SJSA1 (cell line): ENCODE measurements at regions not wholly inside any gene's neighbourhood (a gene's known extent, or its start where the extent isn't known, plus 50 kb on each side); places are given as distances from the start of the nearest gene placed in this dataset.
"Not testable (repeated sequence)": the region's sequence is repeated elsewhere in the genome, so short reads cannot be mapped to it uniquely, and the experiment has no call there.

Source experiments
- DNase-seq, 2 experiments: peaks; one replicate each; pipeline ENCODE4 v3.0.0-alpha.2; 2015 to 2020; ENCODE audit warnings: low spot score in 2 of 2, low read depth in 1 of 2
- H3K27ac ChIP-seq: fragments of 250-450 bp; sonication (Bioruptor Pico); 2 replicates; pipeline ENCODE4 v1.5.1; 2020; ENCODE audit warnings: mild to moderate bottlenecking, moderate library complexity
- H3K27me3 ChIP-seq: fragments of 250-450 bp; sonication (Bioruptor Pico); replicated peaks from 2 replicates; pipeline ENCODE4 v1.5.1; 2020; ENCODE audit warnings: mild to moderate bottlenecking, moderate library complexity
- H3K36me3 ChIP-seq: fragments of 250-450 bp; sonication (Bioruptor Pico); 2 replicates; pipeline ENCODE4 v1.5.1; 2020; ENCODE audit warnings: mild to moderate bottlenecking
- H3K4me1 ChIP-seq: fragments of 250-450 bp; sonication (Bioruptor Pico); replicated peaks from 2 replicates; pipeline ENCODE4 v1.6.1; 2021; ENCODE audit warnings: mild to moderate bottlenecking
- H3K4me3 ChIP-seq: fragments of 250-450 bp; sonication (Bioruptor Pico); 2 replicates; pipeline ENCODE4 v1.5.1; 2020; ENCODE audit warnings: mild to moderate bottlenecking
- H3K9me3 ChIP-seq: fragments of 250-450 bp; sonication (Bioruptor Pico); replicated peaks from 2 replicates; pipeline ENCODE4 v1.5.1; 2020; ENCODE audit warnings: mild to moderate bottlenecking

DNA sequence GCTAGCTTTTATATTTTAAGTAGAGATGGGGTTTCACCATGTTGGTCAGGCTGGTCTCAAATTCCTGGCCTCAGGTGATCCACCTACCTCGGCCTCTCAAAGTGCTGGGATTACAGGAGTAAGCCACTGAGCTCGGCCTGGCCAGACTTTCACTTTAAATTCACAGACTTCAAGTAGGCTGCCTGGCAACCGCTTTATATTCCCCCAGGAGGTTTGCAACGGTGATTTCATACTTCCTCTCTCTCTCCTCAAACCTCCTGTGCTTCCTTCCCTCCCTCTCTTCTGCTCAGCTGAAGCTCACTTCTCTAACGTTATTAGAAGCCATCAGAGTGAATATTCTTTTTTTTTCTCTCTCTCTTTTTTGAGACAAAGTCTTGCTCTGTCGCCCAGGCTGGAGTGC, 118.8 kb downstream of the SEPTIN7 start:
- not testable (repeated sequence) for H3K27me3 ChIP-seq, H3K36me3 ChIP-seq, H3K4me3 ChIP-seq, H3K27ac ChIP-seq, DNase-seq, H3K4me1 ChIP-seq, H3K9me3 ChIP-seq

DNA sequence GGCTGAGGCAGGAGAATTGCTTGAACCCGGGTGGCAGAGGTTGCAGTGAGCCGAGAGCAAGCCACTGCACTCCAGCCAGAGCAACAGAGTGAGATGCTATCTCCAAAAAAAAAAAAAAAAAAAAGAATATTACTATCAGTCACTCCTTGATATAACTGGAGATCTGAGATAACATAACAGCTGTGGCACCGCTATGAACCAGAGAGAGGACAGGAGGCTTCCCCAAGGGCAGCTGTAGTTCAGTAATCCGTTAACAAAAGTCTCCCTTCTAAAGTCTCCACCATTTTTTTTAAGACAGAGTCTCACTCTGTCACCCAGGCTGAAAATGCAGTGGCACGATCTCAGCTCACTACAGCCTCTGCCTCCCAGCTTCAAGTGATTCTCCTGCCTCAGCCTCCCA, 120.5 kb downstream of the SEPTIN7 start:
- H3K36me3 ChIP-seq, H3K4me3 ChIP-seq, H3K27me3 ChIP-seq, DNase-seq, H3K27ac ChIP-seq, H3K9me3 ChIP-seq, H3K4me1 ChIP-seq: not testable (repeated sequence)

DNA sequence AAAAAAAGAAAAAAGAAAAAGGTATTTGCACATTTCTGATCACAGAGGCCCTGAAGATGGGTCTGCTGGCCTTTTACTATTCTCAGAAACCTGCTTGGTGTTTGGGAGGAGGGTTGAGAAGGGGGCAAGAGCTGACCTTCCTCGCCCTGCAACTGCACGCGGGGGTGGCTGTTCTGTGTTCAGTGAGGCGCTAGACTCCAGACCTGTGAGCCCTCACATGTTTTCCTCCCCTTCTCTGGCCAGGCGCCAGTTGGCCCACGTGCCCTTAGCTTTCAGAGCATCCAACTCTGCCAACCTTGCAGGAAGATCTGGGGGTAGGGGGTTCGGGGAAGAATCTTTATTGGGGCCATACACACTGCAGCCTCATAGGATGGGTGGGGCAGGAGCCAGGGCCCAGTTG, 123.8 kb downstream of the SEPTIN7 start:
- not testable (repeated sequence) for H3K4me3 ChIP-seq, H3K4me1 ChIP-seq, H3K27me3 ChIP-seq, H3K27ac ChIP-seq, H3K36me3 ChIP-seq, H3K9me3 ChIP-seq, DNase-seq

DNA sequence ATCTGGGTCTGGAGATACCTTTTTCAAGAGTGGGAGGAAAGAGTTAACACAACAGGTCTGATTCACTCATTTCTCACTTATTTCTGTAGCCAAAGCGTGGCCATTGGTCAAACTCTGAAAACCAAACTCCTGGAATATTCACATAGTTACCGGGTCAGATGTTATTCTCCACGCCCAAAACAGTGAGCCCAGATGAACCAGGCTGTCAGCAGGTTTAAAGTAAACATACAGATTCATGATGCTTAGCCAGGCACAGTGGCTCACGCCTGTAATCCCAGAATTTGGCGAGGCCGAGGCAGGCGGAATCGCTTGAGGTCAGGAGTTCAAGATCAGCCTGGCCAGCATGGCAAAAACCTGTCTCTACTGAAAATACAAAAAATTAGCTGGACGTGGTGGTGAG, 126.1 kb downstream of the SEPTIN7 start:
- not testable (repeated sequence) for H3K36me3 ChIP-seq, DNase-seq

DNA sequence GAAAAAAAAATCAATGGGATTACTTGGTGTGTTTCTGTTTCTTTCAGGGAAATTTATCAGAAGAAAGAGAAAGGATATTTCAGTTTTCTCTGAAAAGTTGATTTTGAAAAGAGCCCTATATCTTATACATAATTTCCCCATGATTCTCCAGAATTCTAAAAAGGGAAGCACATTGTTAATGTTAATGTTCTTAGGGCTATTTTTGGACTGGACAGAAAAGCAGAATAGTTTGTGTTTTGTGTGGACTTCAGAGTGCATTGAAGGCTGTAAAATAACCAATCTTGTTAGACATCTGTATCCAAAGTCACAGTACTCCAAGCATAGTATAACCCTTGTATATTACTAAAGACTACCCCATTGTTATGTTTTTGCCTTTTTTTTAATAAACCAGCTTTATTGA, 130.3 kb downstream of the SEPTIN7 start:
- DNase-seq, H3K4me3 ChIP-seq, H3K4me1 ChIP-seq, H3K27ac ChIP-seq, H3K27me3 ChIP-seq, H3K9me3 ChIP-seq, H3K36me3 ChIP-seq: not testable (repeated sequence)

More for the DNA sequence above, 126.1 kb downstream of the SEPTIN7 start:
- H3K27me3 ChIP-seq, H3K4me1 ChIP-seq, H3K9me3 ChIP-seq, H3K27ac ChIP-seq, H3K4me3 ChIP-seq: not testable (repeated sequence)

DNA sequence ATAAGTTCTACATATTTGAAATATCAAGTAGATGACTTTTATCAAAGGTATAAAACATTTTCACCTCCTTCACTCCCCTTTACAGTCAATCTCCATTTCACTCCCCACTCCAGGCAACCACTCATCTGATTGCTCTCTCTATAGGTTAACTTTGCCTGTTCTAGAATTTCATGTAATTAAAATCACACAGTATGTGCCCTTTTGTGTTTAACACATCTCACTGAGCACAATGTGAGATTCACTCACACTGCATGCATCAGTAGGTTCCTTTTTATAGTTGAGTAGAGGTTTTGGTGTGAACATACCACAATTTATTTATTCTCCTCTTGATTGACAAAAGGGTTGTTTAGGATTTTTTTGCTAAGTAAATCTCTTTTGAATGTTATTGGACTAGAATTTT, 130.7 kb downstream of the SEPTIN7 start:
- not testable (repeated sequence) for H3K4me1 ChIP-seq, H3K4me3 ChIP-seq, H3K9me3 ChIP-seq, DNase-seq, H3K27ac ChIP-seq, H3K27me3 ChIP-seq, H3K36me3 ChIP-seq

DNA sequence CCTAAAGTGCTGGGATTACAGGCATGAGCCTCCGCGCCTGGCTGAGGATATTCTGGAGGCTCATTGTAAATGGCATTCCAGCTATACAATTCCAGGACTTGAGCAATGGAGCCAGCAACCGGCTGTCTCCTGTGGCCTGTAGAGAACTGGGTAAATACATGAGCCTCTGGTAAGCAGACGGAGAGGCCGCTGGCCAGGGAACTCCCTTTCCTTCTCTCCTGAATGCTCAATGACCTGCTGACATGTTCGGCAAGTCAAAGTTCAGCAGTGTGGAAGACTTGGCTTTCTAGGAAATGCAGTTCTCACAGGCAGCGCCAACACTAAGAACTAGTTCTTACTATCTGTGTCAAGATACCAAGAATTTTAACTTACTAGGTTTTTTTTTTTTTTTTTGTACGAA, 139.8 kb downstream of the SEPTIN7 start:
- H3K9me3 ChIP-seq, DNase-seq, H3K4me3 ChIP-seq, H3K27me3 ChIP-seq, H3K27ac ChIP-seq, H3K36me3 ChIP-seq, H3K4me1 ChIP-seq: not testable (repeated sequence)

DNA sequence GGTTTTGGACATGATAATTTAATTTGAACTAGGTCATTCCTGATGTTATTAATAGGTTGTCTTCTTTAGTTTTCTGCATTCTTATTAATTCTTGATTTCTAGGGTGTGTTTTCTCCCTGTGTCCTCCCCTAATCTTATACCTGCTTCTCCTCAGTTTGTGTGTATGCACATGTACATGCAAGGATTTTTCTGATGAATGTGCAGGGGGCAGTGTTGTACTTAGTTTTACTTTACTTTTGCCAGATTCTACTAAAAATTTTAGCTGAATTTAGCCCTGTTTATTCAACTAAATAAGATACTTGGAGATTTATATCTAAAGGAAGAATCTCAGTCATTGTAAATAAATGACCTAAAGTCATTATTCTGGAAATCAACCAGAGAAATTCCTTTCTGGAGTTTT, 144.8 kb downstream of the SEPTIN7 start:
- not testable (repeated sequence) for H3K9me3 ChIP-seq, H3K27ac ChIP-seq, DNase-seq, H3K36me3 ChIP-seq, H3K4me1 ChIP-seq, H3K27me3 ChIP-seq, H3K4me3 ChIP-seq

DNA sequence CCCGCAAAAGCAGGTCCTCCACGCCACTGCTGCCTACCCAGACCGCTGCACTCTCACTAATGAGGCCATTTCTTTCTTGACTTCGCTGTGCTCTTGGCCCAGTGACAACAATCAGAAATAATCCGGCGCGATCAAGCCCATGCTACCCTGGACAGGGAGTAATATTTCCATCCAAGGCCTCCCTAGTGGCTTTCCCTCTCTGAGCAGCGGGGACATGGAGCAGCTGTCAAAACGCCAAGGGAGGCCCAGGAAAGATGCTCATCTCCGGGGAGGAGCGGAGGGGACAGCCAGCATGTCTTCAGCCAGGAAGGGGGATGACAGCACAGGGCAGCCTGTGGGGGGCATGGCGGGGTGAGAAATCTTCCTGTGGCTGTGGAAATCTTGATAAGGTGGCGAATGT, 154.9 kb downstream of the SEPTIN7 start:
- H3K27ac ChIP-seq, H3K4me1 ChIP-seq, H3K4me3 ChIP-seq, H3K27me3 ChIP-seq, DNase-seq, H3K9me3 ChIP-seq, H3K36me3 ChIP-seq: not testable (repeated sequence)

DNA sequence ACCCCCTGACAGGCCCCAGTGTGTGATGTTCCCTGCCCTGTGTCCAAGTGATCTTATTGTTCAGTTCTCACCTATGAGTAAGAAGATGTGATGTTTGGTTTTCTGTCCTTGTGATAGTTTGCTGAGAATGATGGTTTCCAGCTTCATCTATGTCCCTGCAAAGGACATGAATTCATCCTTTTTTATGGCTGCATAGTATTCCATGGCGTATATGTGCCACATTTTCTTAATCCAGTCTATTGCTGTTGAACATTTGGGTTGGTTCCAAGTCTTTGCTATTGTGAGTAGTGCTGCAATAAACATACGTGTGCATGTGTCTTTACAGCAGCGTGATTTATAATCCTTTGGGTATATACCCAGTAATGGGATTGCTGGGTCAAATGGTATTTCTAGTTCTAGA, 156.1 kb downstream of the SEPTIN7 start:
- not testable (repeated sequence) for H3K9me3 ChIP-seq, DNase-seq, H3K36me3 ChIP-seq, H3K4me1 ChIP-seq, H3K27ac ChIP-seq, H3K4me3 ChIP-seq, H3K27me3 ChIP-seq

DNA sequence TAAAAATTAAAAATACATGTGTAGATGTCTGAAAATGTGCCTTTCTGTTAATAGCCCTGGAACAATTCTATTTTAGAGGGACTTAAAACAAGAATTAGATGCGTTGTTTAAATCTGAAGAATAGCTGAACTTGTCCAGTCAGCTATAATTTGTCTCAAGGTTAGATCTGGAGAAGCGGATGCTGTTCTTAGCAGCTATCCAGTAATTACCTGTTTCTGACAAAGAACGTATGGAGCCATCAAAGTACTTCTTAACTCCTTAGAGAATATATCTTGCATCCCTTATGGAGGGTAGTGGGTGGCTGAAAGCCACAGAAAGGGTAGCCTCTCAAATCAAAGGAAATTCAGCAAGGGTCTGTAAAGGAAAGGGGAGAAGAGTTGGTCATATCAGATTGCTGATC, 160.4 kb downstream of the SEPTIN7 start:
- H3K36me3 ChIP-seq, H3K4me3 ChIP-seq, H3K27ac ChIP-seq, H3K4me1 ChIP-seq, H3K27me3 ChIP-seq, H3K9me3 ChIP-seq, DNase-seq: not testable (repeated sequence)

DNA sequence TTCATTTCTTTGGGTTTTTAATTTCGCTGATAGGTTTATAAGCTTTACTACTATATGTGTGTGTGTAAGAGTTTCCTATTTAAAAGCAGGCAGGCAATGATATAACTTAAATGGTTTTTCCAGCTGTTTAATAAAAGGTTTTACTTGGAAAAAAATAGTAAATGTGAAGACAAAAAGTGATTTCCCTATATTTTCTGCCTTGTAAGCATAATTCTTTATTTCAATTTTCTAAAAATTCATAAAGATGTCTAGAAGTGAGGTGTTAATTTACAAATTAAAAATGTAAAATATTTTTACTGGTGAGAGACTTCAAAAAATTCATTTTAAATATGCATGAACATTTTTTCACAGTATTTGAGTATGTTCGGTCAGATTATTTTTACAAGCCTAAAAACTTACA, 161.8 kb downstream of the SEPTIN7 start:
- H3K27ac ChIP-seq, H3K27me3 ChIP-seq, DNase-seq, H3K36me3 ChIP-seq, H3K4me3 ChIP-seq, H3K4me1 ChIP-seq, H3K9me3 ChIP-seq: not testable (repeated sequence)

DNA sequence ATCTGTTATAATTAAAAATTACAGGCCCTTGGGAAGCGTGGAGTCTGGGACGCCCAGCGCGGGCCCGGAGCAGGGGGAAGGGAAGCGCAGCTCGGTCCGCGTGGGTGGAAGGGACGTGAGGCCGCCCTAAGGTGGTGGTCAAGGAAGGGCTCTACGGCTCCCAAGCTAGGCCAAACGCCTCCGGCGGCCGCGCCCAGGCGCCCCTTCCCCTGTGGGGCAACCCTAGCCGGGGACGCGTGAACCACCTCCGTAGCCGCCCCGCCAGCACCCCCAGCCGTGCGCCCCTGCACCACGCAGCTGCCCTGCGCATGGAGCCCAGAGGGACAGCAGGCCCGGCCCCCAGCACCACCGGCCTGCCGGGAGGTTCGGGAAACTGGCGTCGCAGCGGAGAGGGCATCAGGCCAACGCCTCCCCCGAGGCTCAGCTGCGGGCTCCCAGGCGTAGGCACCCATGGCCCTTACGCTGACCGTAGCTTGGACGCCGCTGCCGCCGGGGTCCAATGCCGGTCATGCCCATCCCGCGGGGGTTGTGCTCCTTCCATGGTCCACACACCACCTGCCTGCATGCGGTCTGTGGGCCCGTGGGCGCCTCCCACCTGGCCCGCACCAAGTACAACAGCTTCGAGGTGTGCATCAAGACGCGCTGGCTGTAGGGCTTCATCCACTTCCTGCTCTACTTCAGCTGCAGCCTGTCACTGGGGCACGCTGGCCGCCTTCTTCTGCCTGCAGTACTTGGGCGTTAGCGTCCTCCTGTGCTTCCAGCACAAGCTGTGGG, 166.7 kb downstream of the SEPTIN7 start:
- Histone ChIP-seq H3K9me3 (no peaks in the 10 kb centered on the region), H3K4me1 (no peaks in the 10 kb centered on the region), H3K27ac (no peak overlapping the region), H3K4me3 (no peak overlapping the region), H3K36me3 (no peaks in the 10 kb centered on the region), H3K27me3 (no peaks in the 10 kb centered on the region)
- no peak for DNase-seq

DNA sequence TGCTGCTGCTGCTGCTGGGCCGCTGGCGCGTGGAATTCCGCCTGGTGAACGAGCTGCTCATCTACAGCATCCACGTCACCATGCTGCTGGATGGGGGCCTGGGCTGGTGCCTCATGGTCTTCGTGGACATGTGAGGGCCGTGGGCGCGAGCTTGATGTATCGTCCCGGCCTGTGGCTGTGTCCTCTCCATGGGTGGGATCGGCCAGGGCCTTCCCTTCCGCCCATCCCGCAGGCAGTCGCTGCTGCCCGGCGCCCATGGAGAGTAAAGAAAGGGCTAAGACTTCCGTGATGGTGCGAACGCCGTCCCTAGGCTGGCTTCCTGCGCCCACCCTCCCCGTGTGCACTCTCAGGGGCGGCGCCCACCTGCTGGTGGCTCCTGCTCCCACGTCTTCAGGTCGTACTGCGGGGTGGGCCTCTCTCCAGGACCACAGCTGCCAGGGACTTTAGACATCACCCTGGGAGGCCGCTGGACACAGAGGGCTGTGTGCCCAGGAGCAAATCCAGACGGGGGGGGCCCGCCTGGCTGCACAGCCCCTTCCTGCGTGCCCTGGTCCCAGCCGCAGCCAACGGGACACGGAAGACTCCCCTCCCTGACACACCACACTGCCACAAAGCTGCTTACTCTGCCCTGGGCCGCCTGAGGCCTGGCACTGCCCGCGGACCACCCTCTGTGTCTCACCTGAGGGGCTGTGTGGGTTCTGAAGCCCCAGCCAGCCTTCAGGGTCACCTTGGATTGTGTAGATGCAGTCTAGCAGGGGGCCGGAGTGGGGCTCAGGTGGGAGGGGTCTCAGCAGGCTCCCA, 167.5 kb downstream of the SEPTIN7 start:
- H3K4me3 ChIP-seq, result no peak overlapping the region
- H3K27me3 ChIP-seq, result no peaks in the 10 kb centered on the region
- no peaks in the 10 kb centered on the region for H3K9me3 ChIP-seq
- no peak for DNase-seq
- no peaks in the 10 kb centered on the region for H3K36me3 ChIP-seq
- no peak overlapping the region for H3K27ac ChIP-seq
- no peaks in the 10 kb centered on the region for H3K4me1 ChIP-seq

DNA sequence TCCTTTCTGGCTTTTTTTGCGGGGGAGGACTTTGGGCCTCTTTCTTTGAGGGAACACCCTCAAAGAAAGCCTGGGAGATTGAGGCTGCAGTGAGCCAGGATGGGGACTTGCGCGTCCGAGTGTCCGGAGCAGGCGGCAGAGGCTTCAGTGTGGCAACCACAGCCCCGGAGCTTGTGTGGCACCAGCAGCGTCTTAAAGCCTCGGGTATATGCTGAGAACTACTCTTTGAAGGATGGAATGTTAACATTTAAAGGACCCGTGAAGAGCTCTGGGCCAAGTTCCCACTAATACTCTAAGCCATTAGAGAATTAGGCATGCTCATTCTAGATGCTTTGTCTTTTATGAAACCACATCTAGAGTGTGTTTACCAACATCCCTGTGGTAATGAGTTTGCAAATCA, 168.2 kb downstream of the SEPTIN7 start:
- Histone ChIP-seq H3K4me3 (no peak overlapping the region), H3K36me3 (no peaks in the 10 kb centered on the region), H3K4me1 (no peaks in the 10 kb centered on the region), H3K27ac (no peak overlapping the region), H3K9me3 (no peaks in the 10 kb centered on the region), H3K27me3 (no peaks in the 10 kb centered on the region)
- DNase-seq, result no peak
